ENCODE measurements at regions not wholly inside any gene's neighbourhood (a gene's known extent, or its start where the extent isn't known, plus 50 kb on each side); places are given as distances from the start of the nearest gene placed in this dataset.

DNA sequence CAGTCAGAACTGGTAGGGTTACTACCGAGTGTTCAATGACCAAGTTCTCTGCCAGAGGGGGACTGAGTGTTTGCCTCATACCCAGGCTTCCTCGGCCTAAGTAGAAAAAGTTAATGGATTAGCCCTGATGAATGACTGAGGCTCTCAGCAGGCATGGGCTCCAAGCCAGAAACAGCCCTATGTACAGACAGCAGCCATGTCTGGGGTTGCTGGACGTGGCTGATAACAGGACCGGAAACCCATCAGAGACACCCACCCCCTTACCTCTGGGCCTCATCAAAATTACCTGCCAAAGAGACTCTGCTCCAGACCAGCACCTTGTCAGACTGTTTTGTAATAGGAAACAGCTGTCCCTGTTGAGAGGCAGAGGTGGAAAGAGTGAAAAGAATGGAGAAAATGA is 351.4 kb downstream of the ETS1 start:
- ChIA-PET POLR2A (interaction anchor here (1.8 kb wide), 1 partner anchor 10 kb away, joined by 4 read pairs; no protein-coding TSS in a partner anchor), CTCF (interaction anchor here (0.9 to 2.4 kb wide), 5 partner anchors 47 to 396 kb away, joined by 3 to 9 read pairs (median 3); no protein-coding TSS in a partner anchor)
- Mint-ChIP-seq H3K4me3 (no peak overlapping the region), H3K9me3 (peaks cover 10% of the 10 kb centered on the region), H3K36me3 (ENCODE audit: low read depth) (peaks cover 5% of the 10 kb centered on the region), H3K27me3 (no peaks in the 10 kb centered on the region), H3K27ac (no peak overlapping the region), H3K4me1 (ENCODE audit: low read depth) (peaks cover 58% of the 10 kb centered on the region)
- intact Hi-C loops (cut with micrococcal nuclease): no loop called here
- TF ChIP-seq, protein P1, sequence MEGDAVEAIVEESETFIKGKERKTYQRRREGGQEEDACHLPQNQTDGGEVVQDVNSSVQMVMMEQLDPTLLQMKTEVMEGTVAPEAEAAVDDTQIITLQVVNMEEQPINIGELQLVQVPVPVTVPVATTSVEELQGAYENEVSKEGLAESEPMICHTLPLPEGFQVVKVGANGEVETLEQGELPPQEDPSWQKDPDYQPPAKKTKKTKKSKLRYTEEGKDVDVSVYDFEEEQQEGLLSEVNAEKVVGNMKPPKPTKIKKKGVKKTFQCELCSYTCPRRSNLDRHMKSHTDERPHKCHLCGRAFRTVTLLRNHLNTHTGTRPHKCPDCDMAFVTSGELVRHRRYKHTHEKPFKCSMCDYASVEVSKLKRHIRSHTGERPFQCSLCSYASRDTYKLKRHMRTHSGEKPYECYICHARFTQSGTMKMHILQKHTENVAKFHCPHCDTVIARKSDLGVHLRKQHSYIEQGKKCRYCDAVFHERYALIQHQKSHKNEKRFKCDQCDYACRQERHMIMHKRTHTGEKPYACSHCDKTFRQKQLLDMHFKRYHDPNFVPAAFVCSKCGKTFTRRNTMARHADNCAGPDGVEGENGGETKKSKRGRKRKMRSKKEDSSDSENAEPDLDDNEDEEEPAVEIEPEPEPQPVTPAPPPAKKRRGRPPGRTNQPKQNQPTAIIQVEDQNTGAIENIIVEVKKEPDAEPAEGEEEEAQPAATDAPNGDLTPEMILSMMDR (IDR thresholded peaks at IDR 0.05): no peak
- ATAC-seq (no peak), DNase-seq (no peak)

- intact Hi-C loops (cut with micrococcal nuclease): no loop called here
- ChIA-PET POLR2A (interaction anchor here (1.8 kb wide), 1 partner anchor 9 kb away, joined by 4 read pairs; no protein-coding TSS in a partner anchor), CTCF (interaction anchor here (1.2 to 1.4 kb wide), 3 partner anchors 48 to 397 kb away, joined by 3 to 5 read pairs (median 3); no protein-coding TSS in a partner anchor)
- DNase-seq: no peak
- Mint-ChIP-seq H3K4me1 (ENCODE audit: low read depth) (peaks cover 58% of the 10 kb centered on the region), H3K9me3 (peaks cover 10% of the 10 kb centered on the region), H3K27ac (no peak overlapping the region), H3K36me3 (ENCODE audit: low read depth) (peaks cover 5% of the 10 kb centered on the region), H3K4me3 (no peak overlapping the region), H3K27me3 (no peaks in the 10 kb centered on the region)
- no peak for ATAC-seq
- TF ChIP-seq, protein P1 (IDR thresholded peaks at IDR 0.05): no peak
These were observed 351.9 kb downstream of the ETS1 start for GRCh38 chr11:128235426-128235825.

GRCh38 chr11:128234143-128234542 is 353.2 kb downstream of the ETS1 start:
- no peak for DNase-seq
- Mint-ChIP-seq H3K4me1 (ENCODE audit: low read depth) (peaks cover 60% of the 10 kb centered on the region), H3K27me3 (no peaks in the 10 kb centered on the region), H3K4me3 (no peak overlapping the region), H3K9me3 (peaks cover 10% of the 10 kb centered on the region), H3K27ac (no peak overlapping the region), H3K36me3 (ENCODE audit: low read depth) (peaks cover 7% of the 10 kb centered on the region)
- ChIA-PET POLR2A (interaction anchor here (1.9 kb wide), 1 partner anchor 49 kb away, joined by 6 read pairs; no protein-coding TSS in a partner anchor), CTCF (interaction anchor here (0.9 to 2.0 kb wide), 2 partner anchors 52 to 56 kb away, joined by 3 to 7 read pairs; no protein-coding TSS in a partner anchor)
- TF ChIP-seq, protein P1 (IDR thresholded peaks at IDR 0.05): no peak
- no peak for ATAC-seq
- intact Hi-C loops (cut with micrococcal nuclease): loop anchor here (5.0 kb wide), 1 partner anchor 238 kb away; no protein-coding TSS in a partner anchor

- POLR2A ChIA-PET: interaction anchor here (0.9 to 1.9 kb wide), 2 partner anchors 37 to 50 kb away, joined by 3 to 6 read pairs; no protein-coding TSS in a partner anchor
- Mint-ChIP-seq H3K4me1 (ENCODE audit: low read depth) (peaks cover 58% of the 10 kb centered on the region), H3K27ac (peak overlapping the region; percentile 79), H3K4me3 (no peak overlapping the region), H3K36me3 (ENCODE audit: low read depth) (peaks cover 7% of the 10 kb centered on the region), H3K27me3 (no peaks in the 10 kb centered on the region), H3K9me3 (peaks cover 8% of the 10 kb centered on the region)
- peak; percentile 84 for DNase-seq
- peak; percentile 81 for ATAC-seq
- TF ChIP-seq, protein P1 (IDR thresholded peaks at IDR 0.05): no peak
- CTCF ChIA-PET: interaction anchor here (1.2 to 2.0 kb wide), 3 partner anchors 8 to 58 kb away, joined by 3 to 7 read pairs (median 3); no protein-coding TSS in a partner anchor
- intact Hi-C loops (cut with micrococcal nuclease): loop anchor here (2.0 to 5.0 kb wide), 2 partner anchors 54 to 240 kb away; no protein-coding TSS in a partner anchor
These were observed 354.8 kb downstream of the ETS1 start for GRCh38 chr11:128232588-128232987.

- no peak overlapping the region for H3K4me3 Mint-ChIP-seq
- H3K9me3 Mint-ChIP-seq: peaks cover 8% of the 10 kb centered on the region
- peaks cover 7% of the 10 kb centered on the region for H3K36me3 Mint-ChIP-seq (ENCODE audit: low read depth)
- no peaks in the 10 kb centered on the region for H3K27me3 Mint-ChIP-seq
- CTCF ChIA-PET: interaction anchor here (1.1 to 2.0 kb wide), 5 partner anchors 9 to 396 kb away, joined by 3 to 7 read pairs (median 3); no protein-coding TSS in a partner anchor
- intact Hi-C loops (cut with micrococcal nuclease): loop anchor here (2.0 to 5.0 kb wide), 2 partner anchors 55 to 240 kb away; no protein-coding TSS in a partner anchor
- peak overlapping the region; percentile 75 for H3K27ac Mint-ChIP-seq
- POLR2A ChIA-PET: interaction anchor here (1.2 kb wide), 1 partner anchor 57 kb away, joined by 3 read pairs; no protein-coding TSS in a partner anchor
- ATAC-seq (peak; percentile 4), DNase-seq (no peak)
- H3K4me1 Mint-ChIP-seq (ENCODE audit: low read depth): peaks cover 60% of the 10 kb centered on the region
- TF ChIP-seq, protein P1 (IDR thresholded peaks at IDR 0.05): no peak
These were observed 355.4 kb downstream of the ETS1 start for GRCh38 chr11:128231845-128232410.
